Endodermal cell (in vitro differentiated cells): ENCODE measurements at regions not wholly inside any gene's neighbourhood (a gene's known extent, or its start where the extent isn't known, plus 50 kb on each side); places are given as distances from the start of the nearest gene placed in this dataset.

ENCODE experiments used
- DNase-seq: peaks from one replicate; pipeline ENCODE4 v3.0.0-alpha.2; 2017
- H3K27ac ChIP-seq: 2 replicates; pipeline ENCODE4 v1.5.1; 2013; ENCODE audit warnings: mild to moderate bottlenecking, low read depth, low read length, moderate library complexity
- H3K27me3 ChIP-seq: 2 replicates; pipeline ENCODE4 v1.6.1; 2013; ENCODE audit warnings: mild to moderate bottlenecking, low read length, moderate library complexity; ENCODE audit not compliant: insufficient read depth, control insufficient read depth, poor library complexity, severe bottlenecking
- H3K36me3 ChIP-seq: 2 replicates; pipeline ENCODE4 v1.7.0; 2013; ENCODE audit warnings: mild to moderate bottlenecking, low read length, moderate library complexity; ENCODE audit not compliant: control insufficient read depth, insufficient read depth
- H3K4me1 ChIP-seq: one replicate; pipeline ENCODE4 v1.7.0; 2013; ENCODE audit warnings: low read length; ENCODE audit not compliant: control insufficient read depth, insufficient read depth
- H3K4me3 ChIP-seq: 2 replicates; pipeline ENCODE4 v1.5.1; 2013; ENCODE audit warnings: mild to moderate bottlenecking, low read length, moderate library complexity
- H3K9ac ChIP-seq: 2 replicates; pipeline ENCODE4 v1.6.1; 2013; ENCODE audit warnings: mild to moderate bottlenecking, low read length, moderate library complexity; ENCODE audit not compliant: poor library complexity, severe bottlenecking; ENCODE audit errors: extremely low read depth
- H3K9me3 ChIP-seq: 2 replicates; pipeline ENCODE4 v1.6.1; 2013; ENCODE audit warnings: mild to moderate bottlenecking, low read length, moderate library complexity; ENCODE audit not compliant: control insufficient read depth
- H3K27ac Mint-ChIP-seq: 2 replicates; pipeline ENCODE4 v1.8.0; 2020; ENCODE audit warnings: mixed read lengths
- H3K27me3 Mint-ChIP-seq: 2 replicates; pipeline ENCODE4 v1.8.0; 2021; ENCODE audit warnings: mild to moderate bottlenecking, mixed read lengths; ENCODE audit not compliant: insufficient read depth
- H3K36me3 Mint-ChIP-seq: 2 replicates; pipeline ENCODE4 v1.8.0; 2020; ENCODE audit warnings: low read depth, mixed read lengths
- H3K4me1 Mint-ChIP-seq: 2 replicates; pipeline ENCODE4 v1.8.0; 2020; ENCODE audit warnings: mixed read lengths
- H3K4me3 Mint-ChIP-seq: 2 replicates; pipeline ENCODE4 v1.8.0; 2020; ENCODE audit warnings: mild to moderate bottlenecking, moderate library complexity, mixed read lengths
- H3K9me3 Mint-ChIP-seq: 2 replicates; pipeline ENCODE4 v1.8.0; 2020; ENCODE audit warnings: mild to moderate bottlenecking, mixed read lengths
- WGBS, 2 experiments: methylation state at CpG; one replicate each; pipeline versions ENCODE4 v1.1.5 to v1.1.7; 2013; ENCODE audit warnings: missing lambda C conversion rate in 2 of 2, mixed read lengths in 1 of 2; ENCODE audit not compliant: insufficient coverage in 1 of 2, insufficient read length in 1 of 2; 5-methylcytosine and 5-hydroxymethylcytosine counted together
- TF ChIP-seq, protein P1 (sequence below): fragments of 200-600 bp; sonication (generic); conservative IDR thresholded peaks from 2 replicates; pipeline ENCODE4 v1.5.0; 2021; ENCODE audit warnings: antibody characterized with exemption, mild to moderate bottlenecking

DNA sequence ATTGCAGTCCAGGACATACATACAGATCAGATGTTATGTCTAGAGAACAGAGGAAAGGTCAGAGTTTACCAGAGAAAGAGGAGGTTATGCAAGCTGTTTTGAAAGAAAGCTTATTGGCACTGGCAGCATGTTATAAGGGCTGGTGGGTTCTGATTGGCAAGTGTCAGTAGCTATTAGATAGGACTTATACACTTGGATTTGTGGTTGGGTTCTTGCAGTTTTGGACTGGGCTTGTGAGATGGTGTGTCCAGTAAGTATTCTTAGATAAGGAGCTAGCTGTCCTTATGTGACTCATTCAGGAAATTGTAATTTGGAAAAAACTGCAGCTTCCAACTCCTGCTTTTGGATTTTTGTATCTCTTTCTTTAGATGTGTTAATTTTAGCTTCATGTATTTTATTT is 130.7 kb upstream of the NAMPT start:
- peaks cover 29% of the 10 kb centered on the region for H3K9me3 Mint-ChIP-seq
- H3K27ac ChIP-seq, result no peak overlapping the region
- peaks cover 7% of the 10 kb centered on the region for H3K4me1 ChIP-seq
- DNase-seq, result no peak
- H3K4me1 Mint-ChIP-seq, result peaks cover 20% of the 10 kb centered on the region
- peaks cover 1% of the 10 kb centered on the region for H3K27me3 Mint-ChIP-seq
- H3K27me3 ChIP-seq, result no peaks in the 10 kb centered on the region
- no peak overlapping the region for H3K27ac Mint-ChIP-seq
- TF ChIP-seq, protein P1, sequence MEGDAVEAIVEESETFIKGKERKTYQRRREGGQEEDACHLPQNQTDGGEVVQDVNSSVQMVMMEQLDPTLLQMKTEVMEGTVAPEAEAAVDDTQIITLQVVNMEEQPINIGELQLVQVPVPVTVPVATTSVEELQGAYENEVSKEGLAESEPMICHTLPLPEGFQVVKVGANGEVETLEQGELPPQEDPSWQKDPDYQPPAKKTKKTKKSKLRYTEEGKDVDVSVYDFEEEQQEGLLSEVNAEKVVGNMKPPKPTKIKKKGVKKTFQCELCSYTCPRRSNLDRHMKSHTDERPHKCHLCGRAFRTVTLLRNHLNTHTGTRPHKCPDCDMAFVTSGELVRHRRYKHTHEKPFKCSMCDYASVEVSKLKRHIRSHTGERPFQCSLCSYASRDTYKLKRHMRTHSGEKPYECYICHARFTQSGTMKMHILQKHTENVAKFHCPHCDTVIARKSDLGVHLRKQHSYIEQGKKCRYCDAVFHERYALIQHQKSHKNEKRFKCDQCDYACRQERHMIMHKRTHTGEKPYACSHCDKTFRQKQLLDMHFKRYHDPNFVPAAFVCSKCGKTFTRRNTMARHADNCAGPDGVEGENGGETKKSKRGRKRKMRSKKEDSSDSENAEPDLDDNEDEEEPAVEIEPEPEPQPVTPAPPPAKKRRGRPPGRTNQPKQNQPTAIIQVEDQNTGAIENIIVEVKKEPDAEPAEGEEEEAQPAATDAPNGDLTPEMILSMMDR, result no peak
- no peak overlapping the region for H3K9ac ChIP-seq
- no peaks in the 10 kb centered on the region for H3K36me3 Mint-ChIP-seq
- peak overlapping the region; percentile 57 for H3K4me3 ChIP-seq
- H3K9me3 ChIP-seq, result peaks cover 35% of the 10 kb centered on the region
- no peaks in the 10 kb centered on the region for H3K36me3 ChIP-seq
- no peak overlapping the region for H3K4me3 Mint-ChIP-seq

DNA sequence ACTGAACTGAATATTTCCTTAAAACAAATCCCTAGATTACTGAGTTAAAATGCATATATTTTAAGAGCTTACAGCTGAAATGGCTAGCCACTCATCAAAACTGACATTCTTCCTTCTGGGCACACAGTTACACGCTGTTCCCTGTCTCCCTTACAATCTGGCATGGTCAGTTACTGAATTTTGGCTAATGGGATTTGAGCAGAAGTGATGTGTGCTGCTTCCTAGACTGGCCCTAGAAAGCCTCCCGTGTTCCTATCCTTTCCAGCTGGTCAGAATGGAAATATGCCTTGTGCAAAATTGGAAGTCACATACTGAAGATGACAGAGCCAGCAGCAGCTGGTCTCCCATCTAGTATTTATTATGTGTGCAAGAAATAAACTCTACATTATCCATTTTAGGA is 128.7 kb upstream of the NAMPT start:
- H3K27ac ChIP-seq, result no peak overlapping the region

DNA sequence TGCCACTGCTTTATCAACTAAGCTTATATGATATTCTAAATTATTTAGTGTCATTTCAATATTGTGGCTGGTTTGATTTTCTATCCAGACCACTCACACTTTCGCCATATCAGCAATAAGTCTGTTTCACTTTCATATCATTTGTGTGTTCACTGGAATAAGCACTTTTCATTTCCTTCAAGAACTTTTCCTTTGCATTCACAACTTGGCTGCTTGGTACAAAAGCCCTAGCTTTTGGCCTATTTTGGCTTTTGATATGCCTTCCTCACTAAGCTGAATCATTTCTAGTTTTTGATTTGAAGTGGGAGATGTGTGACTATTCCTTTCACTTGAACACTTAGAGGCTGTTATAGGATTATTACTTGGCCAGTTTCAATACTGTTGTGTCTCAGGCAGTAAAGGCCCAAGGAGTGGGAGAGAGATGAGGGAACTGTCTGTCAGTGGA is 120.9 kb upstream of the NAMPT start:
- no peak overlapping the region for H3K9ac ChIP-seq
- Mint-ChIP-seq H3K4me1 (no peaks in the 10 kb centered on the region), H3K9me3 (peaks cover 8% of the 10 kb centered on the region), H3K27ac (no peak overlapping the region), H3K36me3 (no peaks in the 10 kb centered on the region), H3K27me3 (no peaks in the 10 kb centered on the region), H3K4me3 (no peak overlapping the region)
- H3K4me3 ChIP-seq, result no peak overlapping the region
- H3K4me1 ChIP-seq, result no peaks in the 10 kb centered on the region
- no peak for DNase-seq
- TF ChIP-seq, protein P1, result no peak
- no CpG with 5 or more reads among the region's 1 CpG for WGBS, 2 experiments
- peaks cover 16% of the 10 kb centered on the region for H3K9me3 ChIP-seq
- H3K36me3 ChIP-seq, result no peaks in the 10 kb centered on the region
- H3K27me3 ChIP-seq, result no peaks in the 10 kb centered on the region
- no peak overlapping the region for H3K27ac ChIP-seq

More for the DNA sequence above, 128.7 kb upstream of the NAMPT start:
- Histone ChIP-seq H3K27me3 (no peaks in the 10 kb centered on the region), H3K9ac (no peak overlapping the region), H3K4me1 (peaks cover 7% of the 10 kb centered on the region), H3K4me3 (no peak overlapping the region), H3K36me3 (no peaks in the 10 kb centered on the region), H3K9me3 (peaks cover 21% of the 10 kb centered on the region)
- H3K27me3 Mint-ChIP-seq, result no peaks in the 10 kb centered on the region
- 90 to 100% methylated on average over 1 to 2 of the region's 2 CpGs for WGBS, 2 experiments
- H3K9me3 Mint-ChIP-seq, result peaks cover 22% of the 10 kb centered on the region
- peaks cover 20% of the 10 kb centered on the region for H3K4me1 Mint-ChIP-seq
- DNase-seq, result no peak
- TF ChIP-seq, protein P1, result no peak
- H3K27ac Mint-ChIP-seq, result no peak overlapping the region
- no peaks in the 10 kb centered on the region for H3K36me3 Mint-ChIP-seq
- H3K4me3 Mint-ChIP-seq, result no peak overlapping the region
